Left cardiac atrium (tissue), 4 donors: ENCODE measurements at regions not wholly inside any gene's neighbourhood (a gene's known extent, or its start where the extent isn't known, plus 50 kb on each side); places are given as distances from the start of the nearest gene placed in this dataset.
"Not testable (repeated sequence)": the region's sequence is repeated elsewhere in the genome, so short reads cannot be mapped to it uniquely, and the experiment has no call there.

Source experiments
- ATAC-seq, 2 donors: fragments of 200-7000 bp; cut with Tn5 transposase; one replicate each; pipeline ENCODE4 v1.9.1; 2020; ENCODE audit warnings: mild to moderate bottlenecking in 2 of 2, moderate library complexity in 2 of 2
- DNase-seq: peaks from one replicate; pipeline ENCODE4 v3.0.0-alpha.2; 2020
- intact Hi-C, 2 donors: fragments of 100-400 bp; cut with DNase I; formaldehyde crosslinking; loops; one replicate each; pipeline versions ENCODE4 v1.14.1 to v1.15.1; 2022 to 2023
- donor health status: DM: no; HTN: yes; CAD: no.
- donor health status: DM: no; HTN: yes; CAD: no; lungs with severe emphysema.
- donor health status: DM: yes; HTN: yes; CAD: no.
- donor health status: Dilated cardiomyopathy.

- DNase-seq = no peak
- ATAC-seq = no peak
- intact Hi-C loops = no loop called here
Measured at GRCh38 chr3:152564459-152564858, 270.5 kb upstream of the P2RY1 start.

- DNase-seq (peak; percentile 63), ATAC-seq (peak; percentile 68 to 78)
- intact Hi-C loops = loop anchor here (2.0 to 10.0 kb wide), 3 partner anchors 66 to 100 kb away; no protein-coding TSS in a partner anchor
Measured at GRCh38 chr3:152574461-152575079, 260.4 kb upstream of the P2RY1 start.

GRCh38 chr3:152578769-152579168 lies 256.2 kb upstream of the P2RY1 start:
- no peak for DNase-seq
- no peak for ATAC-seq
- intact Hi-C loops = loop anchor here in 1 of 2 donors (10.0 kb wide), 1 partner anchor 74 kb away; no protein-coding TSS in a partner anchor

GRCh38 chr3:152581951-152582350 lies 253.0 kb upstream of the P2RY1 start:
- ATAC-seq (no peak), DNase-seq (no peak)
- intact Hi-C loops = no loop called here

GRCh38 chr3:152583963-152584362 lies 251.0 kb upstream of the P2RY1 start:
- peak in 1 of 2 donors; percentile 27 for ATAC-seq

GRCh38 chr3:152586974-152587373 lies 248.0 kb upstream of the P2RY1 start:
- ATAC-seq = peak in 1 of 2 donors; percentile 45
- DNase-seq = no peak
- intact Hi-C loops = no loop called here

More at GRCh38 chr3:152583963-152584362, 251.0 kb upstream of the P2RY1 start:
- intact Hi-C loops = no loop called here
- no peak for DNase-seq

- intact Hi-C loops = no loop called here
- ATAC-seq = no peak
Measured at GRCh38 chr3:152587861-152588260, 247.1 kb upstream of the P2RY1 start.

GRCh38 chr3:152589644-152590043 lies 245.3 kb upstream of the P2RY1 start:
- intact Hi-C loops = no loop called here
- ATAC-seq = no peak
- no peak for DNase-seq

More at GRCh38 chr3:152587861-152588260, 247.1 kb upstream of the P2RY1 start:
- DNase-seq = no peak

- ATAC-seq (no peak), DNase-seq (no peak)
- intact Hi-C loops = no loop called here
Measured at GRCh38 chr3:152591515-152591914, 243.4 kb upstream of the P2RY1 start.

- ATAC-seq (no peak), DNase-seq (no peak)
- intact Hi-C loops = no loop called here
Measured at GRCh38 chr3:152593242-152593641, 241.7 kb upstream of the P2RY1 start.

- intact Hi-C loops = no loop called here
- ATAC-seq (peak; percentile 94 to 97), DNase-seq (no peak)
Measured at GRCh38 chr3:152595975-152596821, 238.7 kb upstream of the P2RY1 start.

- intact Hi-C loops, ATAC-seq, DNase-seq: not testable (repeated sequence)
Measured at GRCh38 chr3:152596832-152597231, 238.1 kb upstream of the P2RY1 start.

- ATAC-seq (no peak), DNase-seq (no peak)
- intact Hi-C loops = no loop called here
Measured at GRCh38 chr3:152606146-152606545, 228.8 kb upstream of the P2RY1 start.

- intact Hi-C loops = no loop called here
- ATAC-seq = no peak
Measured at GRCh38 chr3:152607179-152607578, 227.8 kb upstream of the P2RY1 start.

GRCh38 chr3:152608696-152609594 lies 226.0 kb upstream of the P2RY1 start:
- ATAC-seq (no peak), DNase-seq (no peak)
- intact Hi-C loops = no loop called here

More at GRCh38 chr3:152607179-152607578, 227.8 kb upstream of the P2RY1 start:
- DNase-seq = no peak

GRCh38 chr3:152609891-152610290 lies 225.0 kb upstream of the P2RY1 start:
- ATAC-seq = no peak
- no peak for DNase-seq
- intact Hi-C loops = no loop called here

GRCh38 chr3:152610622-152611021 lies 224.3 kb upstream of the P2RY1 start:
- DNase-seq = no peak

GRCh38 chr3:152611905-152612304 lies 223.0 kb upstream of the P2RY1 start:
- no peak for ATAC-seq
- no peak for DNase-seq
- intact Hi-C loops = no loop called here

More at GRCh38 chr3:152610622-152611021, 224.3 kb upstream of the P2RY1 start:
- ATAC-seq = no peak
- intact Hi-C loops = no loop called here

GRCh38 chr3:152613851-152614250 lies 221.1 kb upstream of the P2RY1 start:
- ATAC-seq = no peak

More at GRCh38 chr3:152613851-152614250, 221.1 kb upstream of the P2RY1 start:
- no peak for DNase-seq
- intact Hi-C loops = no loop called here
